HCT116 (cell line): ENCODE measurements at regions not wholly inside any gene's neighbourhood (a gene's known extent, or its start where the extent isn't known, plus 50 kb on each side); places are given as distances from the start of the nearest gene placed in this dataset.

Experiments used
- ATAC-seq: fragments of 200-7000 bp; cut with Tn5 transposase; 2 replicates; pipeline ENCODE4 v1.9.1; 2020; ENCODE audit warnings: mild to moderate bottlenecking, moderate library complexity
- BruUV-seq: library from RNA; stranded (reverse); fragments of 400-500 nt; replicated peaks from 2 replicates; lab custom pipeline; 2021; lab: Mats Ljungman, UMichigan
- CTCF ChIA-PET: fragments of 300-600 bp; sonication (Branson Sonifier 250); formaldehyde crosslinking; loops from one replicate; lab custom pipeline; 2021; ENCODE audit warnings: antibody characterized with exemption; lab: Charles Lee
- POLR2A ChIA-PET: fragments of 300-600, 350-600 bp; sonication (Branson Sonifier 250); formaldehyde crosslinking; loops from one replicate; lab custom pipeline; 2021; ENCODE audit warnings: antibody characterized with exemption; lab: Charles Lee
- RAD21 ChIA-PET, 2 experiments: fragments of 300-600 bp; sonication (Branson Sonifier 250); formaldehyde crosslinking; loops; one replicate each; lab custom pipeline; 2023; ENCODE audit warnings: low total read pairs in 2 of 2; ENCODE audit not compliant: uncharacterized antibody in 2 of 2, unreplicated experiment in 2 of 2, low non-redundant PET in 1 of 2; lab: Charles Lee
- DNase-seq: peaks from one replicate; pipeline ENCODE4 v3.0.0-alpha.2; 2010; ENCODE audit warnings: low read depth, low spot score
- H2AFZ ChIP-seq: fragments of 200-600 bp; shearing (Covaris generic), sonication (generic); 2 replicates; pipeline ENCODE4 v1.6.1; 2017; ENCODE audit warnings: low read depth, mixed run types, mixed read lengths, antibody characterized with exemption, low read length; ENCODE audit not compliant: poor library complexity, severe bottlenecking
- H3K27ac ChIP-seq: 2 replicates; pipeline ENCODE4 v1.5.1; 2012; ENCODE audit warnings: low read depth, low read length
- H3K27me3 ChIP-seq: fragments of 200-600 bp; sonication (generic); 2 replicates; pipeline ENCODE4 v1.6.1; 2016; ENCODE audit warnings: mixed run types, low read length, mixed read lengths; ENCODE audit not compliant: insufficient read depth
- H3K36me3 ChIP-seq, 2 experiments: fragments of 200-500 bp in 1 of 2; fragments of 200-600 bp in 1 of 2; sonication (Bioruptor generic) in 1 of 2; sonication (generic) in 1 of 2; 2 replicates each; pipeline versions ENCODE4 v1.5.1 to v1.6.1; 2014 to 2016; ENCODE audit warnings: low read length in 2 of 2, inconsistent platforms in 1 of 2, mixed read lengths in 1 of 2, mixed run types in 1 of 2; ENCODE audit not compliant: insufficient read depth in 2 of 2, control insufficient read depth in 1 of 2
- H3K4me1 ChIP-seq, 2 experiments: fragments of 200-600 bp in 1 of 2; sonication (generic) in 1 of 2; 2 replicates each; pipeline versions ENCODE4 v1.5.1 to v1.6.1; 2012 to 2017; ENCODE audit warnings: low read length in 2 of 2, inconsistent platforms in 1 of 2, mild to moderate bottlenecking in 1 of 2, mixed read lengths in 1 of 2, mixed run types in 1 of 2, moderate library complexity in 1 of 2; ENCODE audit not compliant: insufficient read depth in 2 of 2, control insufficient read depth in 1 of 2
- H3K4me2 ChIP-seq: fragments of 200-600 bp; sonication (generic); 2 replicates; pipeline ENCODE4 v1.6.1; 2017; ENCODE audit warnings: mixed run types, low read length, mixed read lengths
- H3K4me3 ChIP-seq, 2 experiments: fragments of 200-600 bp in 1 of 2; sonication (generic) in 1 of 2; replicated peaks in 1 of 2; 2 replicates each; pipeline ENCODE4 v1.5.1; 2011 to 2016; ENCODE audit warnings: low read length in 2 of 2, control low read depth in 1 of 2, low read depth in 1 of 2, mild to moderate bottlenecking in 1 of 2, mixed read lengths in 1 of 2, mixed run types in 1 of 2
- H3K79me2 ChIP-seq: fragments of 200-600 bp; sonication (generic); 2 replicates; pipeline ENCODE4 v1.6.1; 2017; ENCODE audit warnings: mild to moderate bottlenecking, mixed run types, low read length, moderate library complexity, mixed read lengths; ENCODE audit not compliant: insufficient read depth
- H3K9ac ChIP-seq: fragments of 200-600 bp; sonication (generic); 2 replicates; pipeline ENCODE4 v1.6.1; 2016; ENCODE audit warnings: low read length, mixed read lengths
- H3K9me2 ChIP-seq: fragments of 200-600 bp; sonication (generic), shearing (Covaris generic); 2 replicates; pipeline ENCODE4 v1.6.1; 2017; ENCODE audit warnings: mixed run types, mild to moderate bottlenecking, moderate library complexity; ENCODE audit not compliant: insufficient read depth
- H3K9me3 ChIP-seq, 2 experiments: fragments of 200-500 bp in 1 of 2; fragments of 200-600 bp in 1 of 2; sonication (Bioruptor generic) in 1 of 2; sonication (generic) in 1 of 2; 2 replicates each; pipeline ENCODE4 v1.6.1; 2014 to 2017; ENCODE audit warnings: low read length in 2 of 2, mixed read lengths in 2 of 2, inconsistent platforms in 1 of 2, low read depth in 1 of 2, mild to moderate bottlenecking in 1 of 2, mixed run types in 1 of 2, moderate library complexity in 1 of 2; ENCODE audit not compliant: control insufficient read depth in 1 of 2, insufficient read depth in 1 of 2
- H4K20me1 ChIP-seq: fragments of 200-600 bp; sonication (generic), shearing (Covaris generic); 2 replicates; pipeline ENCODE4 v1.6.1; 2017; ENCODE audit warnings: mixed run types, mild to moderate bottlenecking, moderate library complexity; ENCODE audit not compliant: insufficient read depth
- EGR1 ChIP-seq: IDR thresholded peaks from 2 replicates; pipeline ENCODE4 v1.6.1; 2012; ENCODE audit warnings: low read depth
- EZH2phosphoT487 ChIP-seq: fragments of 200-600 bp; IDR thresholded peaks from 2 replicates; pipeline ENCODE4 v1.6.1; 2018; ENCODE audit warnings: antibody characterized with exemption, borderline replicate concordance
- FOSL1 ChIP-seq: IDR thresholded peaks from 2 replicates; pipeline ENCODE4 v1.6.1; 2012; ENCODE audit warnings: low read depth
- MAX ChIP-seq: IDR thresholded peaks from 2 replicates; pipeline ENCODE4 v1.6.1; 2012
- POLR2A ChIP-seq: IDR thresholded peaks from 2 replicates; pipeline ENCODE4 v1.7.0; 2011; ENCODE audit warnings: borderline replicate concordance; ENCODE audit not compliant: insufficient read depth, insufficient read length; ENCODE audit errors: extremely low read depth
- RAD21 ChIP-seq: IDR thresholded peaks from 2 replicates; pipeline ENCODE4 v1.6.1; 2012; ENCODE audit warnings: low read depth, mild to moderate bottlenecking
- SRF ChIP-seq: IDR thresholded peaks from 2 replicates; pipeline ENCODE4 v1.6.1; 2012; ENCODE audit warnings: low read depth
- YY1 ChIP-seq: IDR thresholded peaks from 2 replicates; pipeline ENCODE4 v1.6.1; 2011; ENCODE audit warnings: low read length, low read depth, moderate library complexity, mild to moderate bottlenecking; ENCODE audit not compliant: insufficient replicate concordance; ENCODE audit errors: extremely low read depth
- ZNF274 ChIP-seq: fragments of 200-500 bp; sonication (Bioruptor generic); IDR thresholded peaks from 2 replicates; pipeline ENCODE4 v1.6.1; 2014; ENCODE audit warnings: mild to moderate bottlenecking, low read depth, low read length, inconsistent platforms
- intact Hi-C: fragments of 100-400 bp; cut with micrococcal nuclease; formaldehyde crosslinking; loops from 2 replicates; pipeline ENCODE4 v1.10.0; 2022
- TF ChIP-seq, protein P1 (sequence below), 3 experiments: fragments of 200-600 bp in 1 of 3; sonication (generic) in 1 of 3; IDR thresholded peaks in 2 of 3; conservative IDR thresholded peaks in 1 of 3; 2 replicates each; pipeline ENCODE4 v1.5.1; 2012 to 2017; ENCODE audit warnings: low read depth in 2 of 3, low read length in 2 of 3, antibody characterized with exemption in 1 of 3, borderline replicate concordance in 1 of 3, control low read depth in 1 of 3, mild to moderate bottlenecking in 1 of 3, mixed read lengths in 1 of 3, mixed run types in 1 of 3, moderate library complexity in 1 of 3; ENCODE audit not compliant: insufficient read depth in 1 of 3
- TF ChIP-seq, protein P2 (sequence below): IDR thresholded peaks from 2 replicates; pipeline ENCODE4 v1.6.1; 2012; ENCODE audit warnings: low read depth
- TF ChIP-seq, protein P3 (sequence below): IDR thresholded peaks from 2 replicates; pipeline ENCODE4 v1.6.1; 2011; ENCODE audit warnings: mild to moderate bottlenecking, low read length, moderate library complexity; ENCODE audit not compliant: insufficient replicate concordance; ENCODE audit errors: extremely low read depth

GRCh38 chr18:77876319-77876865, 626.7 kb downstream of the GALR1 start:
- Histone ChIP-seq H3K36me3 (no peaks in the 10 kb centered on the region), H3K4me1 (no peaks in the 10 kb centered on the region), H3K9me2 (no peaks in the 10 kb centered on the region), H2AFZ (no peak overlapping the region), H3K9me3 (peaks cover 0 to 24% of the 10 kb centered on the region in 2 experiments; a peak in 2 of 4 replicates), H4K20me1 (no peaks in the 10 kb centered on the region), H3K4me2 (no peak overlapping the region), H3K4me3 (no peak overlapping the region), H3K27ac (no peak overlapping the region), H3K27me3 (no peaks in the 10 kb centered on the region), H3K79me2 (no peaks in the 10 kb centered on the region), H3K9ac (no peak overlapping the region)
- no TSS peak for BruUV-seq
- RAD21 ChIA-PET = no interaction called here
- intact Hi-C loops = no loop called here
- no peak for TF ChIP-seq MAX
- DNase-seq (no peak), ATAC-seq (no peak)
- CTCF ChIA-PET = no interaction called here
- POLR2A ChIA-PET = no interaction called here

DNA sequence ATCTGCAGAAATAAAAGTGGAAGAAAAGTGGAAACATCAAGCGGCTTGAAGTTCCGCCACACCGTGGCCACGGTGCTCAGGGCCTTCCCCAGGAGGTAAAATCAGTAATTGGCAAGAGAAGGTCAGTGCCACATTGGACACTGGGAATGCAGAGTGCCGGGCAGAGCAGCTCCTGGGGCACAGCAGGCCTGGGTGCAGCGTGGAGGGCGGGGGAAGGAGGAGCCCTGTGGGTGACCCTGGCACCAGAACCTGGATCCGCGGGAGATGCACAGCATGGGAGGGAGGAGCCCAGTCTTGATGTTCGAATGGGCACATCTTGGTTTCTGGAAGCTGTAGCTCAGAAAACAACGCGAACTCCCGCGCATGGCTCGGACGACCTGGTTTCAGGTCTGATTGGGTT, 630.2 kb downstream of the GALR1 start:
- ChIA-PET POLR2A (no interaction called here), CTCF (no interaction called here), RAD21 (no interaction called here)
- Histone ChIP-seq H3K4me1 (no peaks in the 10 kb centered on the region), H3K27me3 (no peaks in the 10 kb centered on the region), H3K9me3 (peaks cover 4 to 38% of the 10 kb centered on the region in 2 experiments; a peak in 2 of 4 replicates), H3K4me2 (no peak overlapping the region), H4K20me1 (no peaks in the 10 kb centered on the region), H3K27ac (no peak overlapping the region), H3K9ac (no peak overlapping the region), H2AFZ (no peak overlapping the region), H3K36me3 (no peaks in the 10 kb centered on the region), H3K4me3 (no peak overlapping the region), H3K9me2 (no peaks in the 10 kb centered on the region), H3K79me2 (no peaks in the 10 kb centered on the region)
- ATAC-seq (no peak), DNase-seq (no peak)
- no TSS peak for BruUV-seq
- intact Hi-C loops = no loop called here
- no peak for TF ChIP-seq EGR1
- TF ChIP-seq, protein P1, sequence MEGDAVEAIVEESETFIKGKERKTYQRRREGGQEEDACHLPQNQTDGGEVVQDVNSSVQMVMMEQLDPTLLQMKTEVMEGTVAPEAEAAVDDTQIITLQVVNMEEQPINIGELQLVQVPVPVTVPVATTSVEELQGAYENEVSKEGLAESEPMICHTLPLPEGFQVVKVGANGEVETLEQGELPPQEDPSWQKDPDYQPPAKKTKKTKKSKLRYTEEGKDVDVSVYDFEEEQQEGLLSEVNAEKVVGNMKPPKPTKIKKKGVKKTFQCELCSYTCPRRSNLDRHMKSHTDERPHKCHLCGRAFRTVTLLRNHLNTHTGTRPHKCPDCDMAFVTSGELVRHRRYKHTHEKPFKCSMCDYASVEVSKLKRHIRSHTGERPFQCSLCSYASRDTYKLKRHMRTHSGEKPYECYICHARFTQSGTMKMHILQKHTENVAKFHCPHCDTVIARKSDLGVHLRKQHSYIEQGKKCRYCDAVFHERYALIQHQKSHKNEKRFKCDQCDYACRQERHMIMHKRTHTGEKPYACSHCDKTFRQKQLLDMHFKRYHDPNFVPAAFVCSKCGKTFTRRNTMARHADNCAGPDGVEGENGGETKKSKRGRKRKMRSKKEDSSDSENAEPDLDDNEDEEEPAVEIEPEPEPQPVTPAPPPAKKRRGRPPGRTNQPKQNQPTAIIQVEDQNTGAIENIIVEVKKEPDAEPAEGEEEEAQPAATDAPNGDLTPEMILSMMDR (IDR thresholded peaks at IDR 0.05 in 2 of 3, conservative IDR thresholded peaks at IDR 0.05 in 1 of 3; ENCODE audit: borderline replicate concordance in 1 of 3, insufficient read depth in 1 of 3, low read depth in 2 of 3, low read length in 2 of 3) = no peak
- no peak for TF ChIP-seq RAD21
- TF ChIP-seq POLR2A = no peak
- TF ChIP-seq SRF = no peak
- no peak for TF ChIP-seq EZH2phosphoT487
- TF ChIP-seq, protein P2, sequence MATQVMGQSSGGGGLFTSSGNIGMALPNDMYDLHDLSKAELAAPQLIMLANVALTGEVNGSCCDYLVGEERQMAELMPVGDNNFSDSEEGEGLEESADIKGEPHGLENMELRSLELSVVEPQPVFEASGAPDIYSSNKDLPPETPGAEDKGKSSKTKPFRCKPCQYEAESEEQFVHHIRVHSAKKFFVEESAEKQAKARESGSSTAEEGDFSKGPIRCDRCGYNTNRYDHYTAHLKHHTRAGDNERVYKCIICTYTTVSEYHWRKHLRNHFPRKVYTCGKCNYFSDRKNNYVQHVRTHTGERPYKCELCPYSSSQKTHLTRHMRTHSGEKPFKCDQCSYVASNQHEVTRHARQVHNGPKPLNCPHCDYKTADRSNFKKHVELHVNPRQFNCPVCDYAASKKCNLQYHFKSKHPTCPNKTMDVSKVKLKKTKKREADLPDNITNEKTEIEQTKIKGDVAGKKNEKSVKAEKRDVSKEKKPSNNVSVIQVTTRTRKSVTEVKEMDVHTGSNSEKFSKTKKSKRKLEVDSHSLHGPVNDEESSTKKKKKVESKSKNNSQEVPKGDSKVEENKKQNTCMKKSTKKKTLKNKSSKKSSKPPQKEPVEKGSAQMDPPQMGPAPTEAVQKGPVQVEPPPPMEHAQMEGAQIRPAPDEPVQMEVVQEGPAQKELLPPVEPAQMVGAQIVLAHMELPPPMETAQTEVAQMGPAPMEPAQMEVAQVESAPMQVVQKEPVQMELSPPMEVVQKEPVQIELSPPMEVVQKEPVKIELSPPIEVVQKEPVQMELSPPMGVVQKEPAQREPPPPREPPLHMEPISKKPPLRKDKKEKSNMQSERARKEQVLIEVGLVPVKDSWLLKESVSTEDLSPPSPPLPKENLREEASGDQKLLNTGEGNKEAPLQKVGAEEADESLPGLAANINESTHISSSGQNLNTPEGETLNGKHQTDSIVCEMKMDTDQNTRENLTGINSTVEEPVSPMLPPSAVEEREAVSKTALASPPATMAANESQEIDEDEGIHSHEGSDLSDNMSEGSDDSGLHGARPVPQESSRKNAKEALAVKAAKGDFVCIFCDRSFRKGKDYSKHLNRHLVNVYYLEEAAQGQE = no peak
- TF ChIP-seq ZNF274 = no peak
- TF ChIP-seq, protein P3, sequence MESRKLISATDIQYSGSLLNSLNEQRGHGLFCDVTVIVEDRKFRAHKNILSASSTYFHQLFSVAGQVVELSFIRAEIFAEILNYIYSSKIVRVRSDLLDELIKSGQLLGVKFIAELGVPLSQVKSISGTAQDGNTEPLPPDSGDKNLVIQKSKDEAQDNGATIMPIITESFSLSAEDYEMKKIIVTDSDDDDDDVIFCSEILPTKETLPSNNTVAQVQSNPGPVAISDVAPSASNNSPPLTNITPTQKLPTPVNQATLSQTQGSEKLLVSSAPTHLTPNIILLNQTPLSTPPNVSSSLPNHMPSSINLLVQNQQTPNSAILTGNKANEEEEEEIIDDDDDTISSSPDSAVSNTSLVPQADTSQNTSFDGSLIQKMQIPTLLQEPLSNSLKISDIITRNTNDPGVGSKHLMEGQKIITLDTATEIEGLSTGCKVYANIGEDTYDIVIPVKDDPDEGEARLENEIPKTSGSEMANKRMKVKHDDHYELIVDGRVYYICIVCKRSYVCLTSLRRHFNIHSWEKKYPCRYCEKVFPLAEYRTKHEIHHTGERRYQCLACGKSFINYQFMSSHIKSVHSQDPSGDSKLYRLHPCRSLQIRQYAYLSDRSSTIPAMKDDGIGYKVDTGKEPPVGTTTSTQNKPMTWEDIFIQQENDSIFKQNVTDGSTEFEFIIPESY = no peak
- TF ChIP-seq YY1 = no peak
- TF ChIP-seq FOSL1 = no peak
